ENCODE measurements at regions not wholly inside any gene's neighbourhood (a gene's known extent, or its start where the extent isn't known, plus 50 kb on each side); places are given as distances from the start of the nearest gene placed in this dataset.

- TF ChIP-seq EGR1 (IDR thresholded peaks at IDR 0.05) (no peak), TCF12 (IDR thresholded peaks at IDR 0.05; ENCODE audit: low read depth) (no peak), CREB1 (IDR thresholded peaks at IDR 0.05; ENCODE audit: low read depth) (no peak), CEBPB (IDR thresholded peaks at IDR 0.05) (no peak), TEAD4 (IDR thresholded peaks at IDR 0.05) (no peak), EP300 (IDR thresholded peaks at IDR 0.05; ENCODE audit: borderline replicate concordance) (no peak), YY1 (IDR thresholded peaks at IDR 0.05; ENCODE audit: low read depth) (no peak), RAD21 (IDR thresholded peaks at IDR 0.05; ENCODE audit: low read depth) (no peak)
Measured at GRCh38 chr18:71503222-71503621, 1040.9 kb downstream of the CBLN2 start.

DNA sequence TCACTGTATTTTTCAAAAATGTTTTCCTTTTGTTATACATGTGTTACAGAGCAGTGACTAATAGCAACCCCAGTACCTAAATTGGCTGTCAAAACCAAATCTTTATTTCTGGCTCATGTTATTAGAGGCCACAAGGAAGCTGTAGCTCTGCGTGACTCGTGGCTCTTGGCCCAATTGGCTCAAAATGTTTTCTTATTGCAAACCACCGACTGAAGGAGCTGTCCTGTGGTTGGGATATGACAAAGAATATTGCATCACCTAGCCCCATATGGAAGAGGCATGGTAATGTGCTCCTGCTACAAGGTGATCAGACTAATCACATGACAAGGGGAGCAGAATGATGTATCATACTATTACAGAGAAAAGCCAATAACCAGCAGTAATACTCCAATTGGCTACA lies 1058.5 kb downstream of the CBLN2 start:
- TF ChIP-seq CREB1 (IDR thresholded peaks at IDR 0.05; ENCODE audit: low read depth) (no peak), RAD21 (IDR thresholded peaks at IDR 0.05; ENCODE audit: low read depth) (no peak), TAF1 (IDR thresholded peaks at IDR 0.05; ENCODE audit: low read depth) (no peak), EGR1 (IDR thresholded peaks at IDR 0.05) (no peak), ZBTB7A (IDR thresholded peaks at IDR 0.05; ENCODE audit: low read depth) (no peak), CEBPB (IDR thresholded peaks at IDR 0.05) (no peak), NFIC (IDR thresholded peaks at IDR 0.05) (no peak), YY1 (IDR thresholded peaks at IDR 0.05; ENCODE audit: low read depth) (no peak), TCF12 (IDR thresholded peaks at IDR 0.05; ENCODE audit: low read depth) (no peak), TEAD4 (IDR thresholded peaks at IDR 0.05) (no peak), EP300 (IDR thresholded peaks at IDR 0.05; ENCODE audit: borderline replicate concordance) (no peak), FOXM1 (IDR thresholded peaks at IDR 0.05; ENCODE audit: borderline replicate concordance, low read depth) (no peak)
- TF ChIP-seq, protein P1, sequence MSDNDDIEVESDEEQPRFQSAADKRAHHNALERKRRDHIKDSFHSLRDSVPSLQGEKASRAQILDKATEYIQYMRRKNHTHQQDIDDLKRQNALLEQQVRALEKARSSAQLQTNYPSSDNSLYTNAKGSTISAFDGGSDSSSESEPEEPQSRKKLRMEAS (IDR thresholded peaks at IDR 0.05): no peak
- TF ChIP-seq, protein P2, sequence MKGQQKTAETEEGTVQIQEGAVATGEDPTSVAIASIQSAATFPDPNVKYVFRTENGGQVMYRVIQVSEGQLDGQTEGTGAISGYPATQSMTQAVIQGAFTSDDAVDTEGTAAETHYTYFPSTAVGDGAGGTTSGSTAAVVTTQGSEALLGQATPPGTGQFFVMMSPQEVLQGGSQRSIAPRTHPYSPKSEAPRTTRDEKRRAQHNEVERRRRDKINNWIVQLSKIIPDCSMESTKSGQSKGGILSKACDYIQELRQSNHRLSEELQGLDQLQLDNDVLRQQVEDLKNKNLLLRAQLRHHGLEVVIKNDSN (IDR thresholded peaks at IDR 0.05): no peak
- TF ChIP-seq, protein P3, sequence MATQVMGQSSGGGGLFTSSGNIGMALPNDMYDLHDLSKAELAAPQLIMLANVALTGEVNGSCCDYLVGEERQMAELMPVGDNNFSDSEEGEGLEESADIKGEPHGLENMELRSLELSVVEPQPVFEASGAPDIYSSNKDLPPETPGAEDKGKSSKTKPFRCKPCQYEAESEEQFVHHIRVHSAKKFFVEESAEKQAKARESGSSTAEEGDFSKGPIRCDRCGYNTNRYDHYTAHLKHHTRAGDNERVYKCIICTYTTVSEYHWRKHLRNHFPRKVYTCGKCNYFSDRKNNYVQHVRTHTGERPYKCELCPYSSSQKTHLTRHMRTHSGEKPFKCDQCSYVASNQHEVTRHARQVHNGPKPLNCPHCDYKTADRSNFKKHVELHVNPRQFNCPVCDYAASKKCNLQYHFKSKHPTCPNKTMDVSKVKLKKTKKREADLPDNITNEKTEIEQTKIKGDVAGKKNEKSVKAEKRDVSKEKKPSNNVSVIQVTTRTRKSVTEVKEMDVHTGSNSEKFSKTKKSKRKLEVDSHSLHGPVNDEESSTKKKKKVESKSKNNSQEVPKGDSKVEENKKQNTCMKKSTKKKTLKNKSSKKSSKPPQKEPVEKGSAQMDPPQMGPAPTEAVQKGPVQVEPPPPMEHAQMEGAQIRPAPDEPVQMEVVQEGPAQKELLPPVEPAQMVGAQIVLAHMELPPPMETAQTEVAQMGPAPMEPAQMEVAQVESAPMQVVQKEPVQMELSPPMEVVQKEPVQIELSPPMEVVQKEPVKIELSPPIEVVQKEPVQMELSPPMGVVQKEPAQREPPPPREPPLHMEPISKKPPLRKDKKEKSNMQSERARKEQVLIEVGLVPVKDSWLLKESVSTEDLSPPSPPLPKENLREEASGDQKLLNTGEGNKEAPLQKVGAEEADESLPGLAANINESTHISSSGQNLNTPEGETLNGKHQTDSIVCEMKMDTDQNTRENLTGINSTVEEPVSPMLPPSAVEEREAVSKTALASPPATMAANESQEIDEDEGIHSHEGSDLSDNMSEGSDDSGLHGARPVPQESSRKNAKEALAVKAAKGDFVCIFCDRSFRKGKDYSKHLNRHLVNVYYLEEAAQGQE (IDR thresholded peaks at IDR 0.05; ENCODE audit: low read depth): no peak

- TF ChIP-seq, protein P3 (IDR thresholded peaks at IDR 0.05; ENCODE audit: low read depth): no peak
- TF ChIP-seq TCF12 (IDR thresholded peaks at IDR 0.05; ENCODE audit: low read depth): no peak
Measured at GRCh38 chr18:71471963-71472725, 1072.0 kb downstream of the CBLN2 start.

DNA sequence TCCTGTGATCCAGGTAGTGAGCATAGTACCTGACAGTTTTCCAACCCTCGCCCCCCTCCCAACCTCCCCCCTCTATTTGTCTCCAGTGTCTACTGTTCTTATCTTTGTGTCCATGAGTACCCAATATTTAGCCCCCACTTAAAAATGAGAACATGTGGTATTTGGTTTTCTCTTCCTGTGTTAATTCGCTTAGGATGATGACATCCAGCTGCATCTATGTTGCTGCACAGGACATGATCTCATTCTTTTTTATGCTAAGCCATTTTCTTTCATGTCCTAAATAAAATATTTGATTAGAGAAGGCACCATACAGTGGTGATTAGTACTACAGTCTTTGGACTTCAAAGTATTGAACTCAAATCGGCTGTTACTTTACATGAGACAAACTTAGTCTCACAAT lies 1087.9 kb downstream of the CBLN2 start:
- no peak for TF ChIP-seq CEBPB (IDR thresholded peaks at IDR 0.05)
- TF ChIP-seq, protein P3 (IDR thresholded peaks at IDR 0.05; ENCODE audit: low read depth): no peak
- no peak for TF ChIP-seq TAF1 (IDR thresholded peaks at IDR 0.05; ENCODE audit: low read depth)
- no peak for TF ChIP-seq RAD21 (IDR thresholded peaks at IDR 0.05; ENCODE audit: low read depth)
- no peak for TF ChIP-seq NFIC (IDR thresholded peaks at IDR 0.05)
- TF ChIP-seq EGR1 (IDR thresholded peaks at IDR 0.05): no peak
- no peak for TF ChIP-seq CREB1 (IDR thresholded peaks at IDR 0.05; ENCODE audit: low read depth)
- TF ChIP-seq EP300 (IDR thresholded peaks at IDR 0.05; ENCODE audit: borderline replicate concordance): no peak
- TF ChIP-seq, protein P1 (IDR thresholded peaks at IDR 0.05): no peak
- TF ChIP-seq YY1 (IDR thresholded peaks at IDR 0.05; ENCODE audit: low read depth): no peak
- no peak for TF ChIP-seq TEAD4 (IDR thresholded peaks at IDR 0.05)
- TF ChIP-seq, protein P2 (IDR thresholded peaks at IDR 0.05): no peak
- TF ChIP-seq FOXM1 (IDR thresholded peaks at IDR 0.05; ENCODE audit: borderline replicate concordance, low read depth): no peak
- no peak for TF ChIP-seq TCF12 (IDR thresholded peaks at IDR 0.05; ENCODE audit: low read depth)
- TF ChIP-seq ZBTB7A (IDR thresholded peaks at IDR 0.05; ENCODE audit: low read depth): no peak

Data from Ishikawa (cell line).